PC-9 (cell line): ENCODE measurements at regions not wholly inside any gene's neighbourhood (a gene's known extent, or its start where the extent isn't known, plus 50 kb on each side); places are given as distances from the start of the nearest gene placed in this dataset.

ENCODE experiments used
- BruUV-seq: library from RNA; stranded (reverse); fragments of 400-500 nt; replicated peaks from 2 replicates; lab custom pipeline; 2021; lab: Mats Ljungman, UMichigan
- CTCF ChIA-PET: fragments of 300-600 bp; sonication (Branson Sonifier 250); formaldehyde crosslinking; loops from one replicate; lab custom pipeline; 2022; ENCODE audit warnings: antibody characterized with exemption; lab: Charles Lee
- POLR2A ChIA-PET: fragments of 300-600 bp; sonication (Branson Sonifier 250); formaldehyde crosslinking; loops from one replicate; lab custom pipeline; 2022; ENCODE audit warnings: antibody characterized with exemption; ENCODE audit not compliant: unreplicated experiment; lab: Charles Lee
- DNase-seq, 2 experiments: peaks; one replicate each; pipeline versions ENCODE4 v3.0.0 to v3.0.0-alpha.2; 2015 to 2022; ENCODE audit warnings: mixed read lengths in 1 of 2
- H2AFZ ChIP-seq: fragments of 200-600 bp; sonication (generic); 2 replicates; pipeline ENCODE4 v1.8.1; 2017; ENCODE audit warnings: antibody characterized with exemption
- H3F3A ChIP-seq: fragments of 200-600 bp; sonication (generic); 2 replicates; pipeline ENCODE4 v1.8.1; 2017; ENCODE audit warnings: antibody characterized with exemption, mild to moderate bottlenecking, low read depth; ENCODE audit not compliant: insufficient read depth
- H3K27ac ChIP-seq: fragments of 200-600 bp; sonication (generic); 2 replicates; pipeline ENCODE4 v1.6.1; 2016; ENCODE audit warnings: mixed run types
- H3K27me3 ChIP-seq: fragments of 200-600 bp; sonication (generic); 2 replicates; pipeline ENCODE4 v1.6.1; 2016; ENCODE audit warnings: low read depth, mixed run types; ENCODE audit not compliant: insufficient read depth
- H3K36me3 ChIP-seq: fragments of 200-600 bp; sonication (generic); 2 replicates; pipeline ENCODE4 v1.6.1; 2016; ENCODE audit warnings: low read depth, mixed run types
- H3K4me1 ChIP-seq: fragments of 200-600 bp; sonication (generic); replicated peaks from 2 replicates; pipeline ENCODE4 v1.6.1; 2016; ENCODE audit warnings: mixed run types; ENCODE audit not compliant: insufficient read depth
- H3K4me2 ChIP-seq: fragments of 200-600 bp; sonication (generic); 2 replicates; pipeline ENCODE4 v1.6.1; 2017; ENCODE audit warnings: mixed run types
- H3K4me3 ChIP-seq: fragments of 200-600 bp; sonication (generic); 2 replicates; pipeline ENCODE4 v1.6.1; 2016; ENCODE audit warnings: mixed run types
- H3K79me2 ChIP-seq: fragments of 200-600 bp; sonication (generic); 2 replicates; pipeline ENCODE4 v1.6.1; 2017; ENCODE audit warnings: low read depth, mixed run types
- H3K9me2 ChIP-seq: fragments of 200-600 bp; sonication (generic); 2 replicates; pipeline ENCODE4 v1.8.1; 2017; ENCODE audit warnings: mild to moderate bottlenecking; ENCODE audit not compliant: insufficient read depth
- H3K9me3 ChIP-seq: fragments of 200-600 bp; sonication (generic); 2 replicates; pipeline ENCODE4 v1.8.1; 2016; ENCODE audit warnings: low read depth; ENCODE audit not compliant: insufficient read depth
- H4K20me1 ChIP-seq: fragments of 200-600 bp; sonication (generic); 2 replicates; pipeline ENCODE4 v1.8.1; 2017; ENCODE audit not compliant: insufficient read depth
- CTCF ChIP-seq: fragments of 200-600 bp; sonication (generic); conservative IDR thresholded peaks from 2 replicates; pipeline ENCODE4 v1.6.1; 2017; ENCODE audit warnings: mixed run types, antibody characterized with exemption, mild to moderate bottlenecking, moderate library complexity
- EZH2 ChIP-seq: fragments of 200-600 bp; sonication (generic); IDR thresholded peaks from 2 replicates; pipeline ENCODE4 v1.8.0; 2017; ENCODE audit warnings: antibody characterized with exemption, low read depth
- intact Hi-C: fragments of 100-400 bp; cut with micrococcal nuclease; formaldehyde crosslinking; loops from one replicate; pipeline ENCODE4 v1.10.0; 2022; ENCODE audit not compliant: unreplicated experiment

GRCh38 chr10:33493978-33494377 lies 159.5 kb upstream of the NRP1 start:
- POLR2A ChIA-PET = no interaction called here
- no peaks in the 10 kb centered on the region for H3K9me3 ChIP-seq
- no peaks in the 10 kb centered on the region for H3K4me1 ChIP-seq
- no peak overlapping the region for H2AFZ ChIP-seq
- no peaks in the 10 kb centered on the region for H3K27me3 ChIP-seq
- H4K20me1 ChIP-seq = no peaks in the 10 kb centered on the region
- intact Hi-C loops = no loop called here
- H3K27ac ChIP-seq = no peak overlapping the region
- CTCF ChIA-PET = no interaction called here
- H3K79me2 ChIP-seq = no peaks in the 10 kb centered on the region
- no peak overlapping the region for H3K4me3 ChIP-seq
- no peaks in the 10 kb centered on the region for H3K36me3 ChIP-seq
- no peaks in the 10 kb centered on the region for H3F3A ChIP-seq
- DNase-seq = no peak
- no TSS peak for BruUV-seq
- no peaks in the 10 kb centered on the region for H3K9me2 ChIP-seq
- H3K4me2 ChIP-seq = no peak overlapping the region
- no peak for TF ChIP-seq CTCF
- TF ChIP-seq EZH2 = no peak

- intact Hi-C loops = no loop called here
- POLR2A ChIA-PET = no interaction called here
- no peaks in the 10 kb centered on the region for H3F3A ChIP-seq
- no peaks in the 10 kb centered on the region for H3K36me3 ChIP-seq
- no peaks in the 10 kb centered on the region for H3K27me3 ChIP-seq
- H2AFZ ChIP-seq = no peak overlapping the region
- CTCF ChIA-PET = no interaction called here
- H3K4me1 ChIP-seq = no peaks in the 10 kb centered on the region
- H4K20me1 ChIP-seq = no peaks in the 10 kb centered on the region
- no peaks in the 10 kb centered on the region for H3K9me2 ChIP-seq
- no peak overlapping the region for H3K4me3 ChIP-seq
- no peak for TF ChIP-seq EZH2
- no peak for TF ChIP-seq CTCF
- H3K27ac ChIP-seq = no peak overlapping the region
- H3K4me2 ChIP-seq = no peak overlapping the region
- DNase-seq = no peak
- no peaks in the 10 kb centered on the region for H3K79me2 ChIP-seq
- H3K9me3 ChIP-seq = no peaks in the 10 kb centered on the region
- no TSS peak for BruUV-seq
Observed at GRCh38 chr10:33493497-33493896, 159.0 kb upstream of the NRP1 start.

- Histone ChIP-seq H4K20me1 (no peaks in the 10 kb centered on the region), H3K9me3 (no peaks in the 10 kb centered on the region), H3K79me2 (no peaks in the 10 kb centered on the region), H3K4me2 (no peak overlapping the region), H3K9me2 (no peaks in the 10 kb centered on the region), H2AFZ (no peak overlapping the region), H3K4me3 (no peak overlapping the region), H3K27me3 (no peaks in the 10 kb centered on the region), H3K4me1 (no peaks in the 10 kb centered on the region), H3K27ac (no peak overlapping the region), H3K36me3 (no peaks in the 10 kb centered on the region), H3F3A (no peaks in the 10 kb centered on the region)
- intact Hi-C loops = no loop called here
- no TSS peak for BruUV-seq
- DNase-seq = no peak
- CTCF ChIA-PET = no interaction called here
- no peak for TF ChIP-seq EZH2
- no peak for TF ChIP-seq CTCF
- POLR2A ChIA-PET = no interaction called here
Observed at GRCh38 chr10:33492701-33493345, 158.4 kb upstream of the NRP1 start.
